ENCODE measurements at regions not wholly inside any gene's neighbourhood (a gene's known extent, or its start where the extent isn't known, plus 50 kb on each side); places are given as distances from the start of the nearest gene placed in this dataset.
"Not testable (repeated sequence)": the region's sequence is repeated elsewhere in the genome, so short reads cannot be mapped to it uniquely, and the experiment has no call there.

GRCh38 chr6:56730663-56731529 lies 88.2 kb upstream of the DST start:
- Histone ChIP-seq H3K27ac (no peak overlapping the region), H3K4me3 (IDR thresholded peaks at IDR 0.05; ENCODE audit: insufficient read depth, low read depth, low read length) (no peak overlapping the region), H3K79me2 (ENCODE audit: insufficient read depth, low read depth) (peaks cover 70% of the 10 kb centered on the region; the same call in 1 of the 2 replicates), H3K9ac (no peak overlapping the region), H3K27me3 (ENCODE audit: insufficient read depth, low read depth) (no peaks in the 10 kb centered on the region), H3K4me1 (ENCODE audit: low read depth, poor library complexity, severe bottlenecking) (peaks cover 24% of the 10 kb centered on the region), H2AFZ (ENCODE audit: low read depth) (no peak overlapping the region), H3K36me3 (ENCODE audit: insufficient read depth) (no peaks in the 10 kb centered on the region; the same call in 1 of the 2 replicates), H3K4me2 (no peak overlapping the region), H4K20me1 (ENCODE audit: insufficient read depth) (peaks cover 7% of the 10 kb centered on the region)
- TF ChIP-seq CTCF (conservative IDR thresholded peaks at IDR 0.05; ENCODE audit: low read depth, low read length): no peak

GRCh38 chr6:56729719-56730118 lies 87.0 kb upstream of the DST start:
- H3K4me1 ChIP-seq (ENCODE audit: low read depth, poor library complexity, severe bottlenecking): peaks cover 24% of the 10 kb centered on the region
- no peak for TF ChIP-seq CTCF (conservative IDR thresholded peaks at IDR 0.05; ENCODE audit: low read depth, low read length)
- no peaks in the 10 kb centered on the region; the same call in 1 of the 2 replicates for H3K36me3 ChIP-seq (ENCODE audit: insufficient read depth)
- peaks cover 7% of the 10 kb centered on the region for H4K20me1 ChIP-seq (ENCODE audit: insufficient read depth)
- H3K79me2 ChIP-seq (ENCODE audit: insufficient read depth, low read depth): peaks cover 81% of the 10 kb centered on the region; the same call in 1 of the 2 replicates
- no peak overlapping the region for H3K27ac ChIP-seq
- no peak overlapping the region for H3K9ac ChIP-seq
- no peak overlapping the region for H2AFZ ChIP-seq (ENCODE audit: low read depth)
- no peak overlapping the region for H3K4me3 ChIP-seq (IDR thresholded peaks at IDR 0.05; ENCODE audit: insufficient read depth, low read depth, low read length)
- H3K4me2 ChIP-seq: no peak overlapping the region
- H3K27me3 ChIP-seq (ENCODE audit: insufficient read depth, low read depth): no peaks in the 10 kb centered on the region

GRCh38 chr6:56729166-56729565 lies 86.5 kb upstream of the DST start:
- not testable (repeated sequence) for H3K36me3 ChIP-seq (ENCODE audit: insufficient read depth); H3K4me2 ChIP-seq; H2AFZ ChIP-seq (ENCODE audit: low read depth); H3K27me3 ChIP-seq (ENCODE audit: insufficient read depth, low read depth); H4K20me1 ChIP-seq (ENCODE audit: insufficient read depth); H3K9ac ChIP-seq; H3K27ac ChIP-seq; H3K4me3 ChIP-seq (IDR thresholded peaks at IDR 0.05; ENCODE audit: insufficient read depth, low read depth, low read length)
- H3K79me2 ChIP-seq (ENCODE audit: insufficient read depth, low read depth): peaks cover 83% of the 10 kb centered on the region; the same call in 1 of the 2 replicates
- peaks cover 24% of the 10 kb centered on the region for H3K4me1 ChIP-seq (ENCODE audit: low read depth, poor library complexity, severe bottlenecking)

GRCh38 chr6:56727097-56727850 lies 84.6 kb upstream of the DST start:
- Histone ChIP-seq H4K20me1 (ENCODE audit: insufficient read depth) (peaks cover 7% of the 10 kb centered on the region), H3K27me3 (ENCODE audit: insufficient read depth, low read depth) (no peaks in the 10 kb centered on the region), H3K4me3 (IDR thresholded peaks at IDR 0.05; ENCODE audit: insufficient read depth, low read depth, low read length) (no peak overlapping the region), H2AFZ (ENCODE audit: low read depth) (no peak overlapping the region), H3K4me1 (ENCODE audit: low read depth, poor library complexity, severe bottlenecking) (peaks cover 30% of the 10 kb centered on the region), H3K79me2 (ENCODE audit: insufficient read depth, low read depth) (peaks cover 82% of the 10 kb centered on the region), H3K27ac (no peak overlapping the region), H3K36me3 (ENCODE audit: insufficient read depth) (no peaks in the 10 kb centered on the region), H3K9ac (no peak overlapping the region), H3K4me2 (no peak overlapping the region)
- TF ChIP-seq CTCF (conservative IDR thresholded peaks at IDR 0.05; ENCODE audit: low read depth, low read length): no peak

Measured in KMS-11 (cell line).